ENCODE measurements at regions not wholly inside any gene's neighbourhood (a gene's known extent, or its start where the extent isn't known, plus 50 kb on each side); places are given as distances from the start of the nearest gene placed in this dataset.

DNA sequence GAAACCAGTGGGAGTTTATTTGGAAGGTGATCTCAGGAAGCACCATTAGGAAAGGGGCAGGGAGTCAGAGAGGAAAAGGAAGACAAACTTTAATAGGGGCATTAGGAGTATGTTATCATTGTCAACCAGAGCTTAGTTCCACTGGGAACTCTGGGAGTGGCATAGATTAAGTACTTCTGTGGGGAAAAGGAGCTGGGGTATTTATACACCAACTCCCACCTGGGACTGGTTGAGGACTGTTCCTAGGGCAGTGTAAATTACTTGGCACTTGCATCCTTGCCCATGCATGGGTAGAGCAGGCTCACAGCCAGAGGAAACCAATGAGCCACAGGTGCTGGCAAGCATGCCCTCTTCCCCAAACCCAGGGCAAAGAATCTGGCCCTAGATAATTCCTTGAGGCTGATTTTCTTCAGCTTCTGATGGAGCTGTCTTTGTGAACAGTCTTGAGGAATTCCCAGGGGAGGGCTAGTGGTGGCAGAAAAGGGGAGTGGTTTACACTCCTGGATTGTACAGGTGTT is 541.2 kb downstream of the MIAT start:
- Histone ChIP-seq H2BK20ac (ENCODE audit: low read length) (no peak overlapping the region), H2AK5ac (ENCODE audit: low read depth, low read length) (no peak overlapping the region), H4K20me1 (replicated peaks in 1 of 2; ENCODE audit: control insufficient read depth in 1 of 2, insufficient read depth in 2 of 2, low read length in 2 of 2) (no peaks in the 10 kb centered on the region), H3K18ac (ENCODE audit: extremely low read depth, low read length) (no peak overlapping the region), H3K4ac (replicated peaks; ENCODE audit: insufficient read length, low read depth, low read length) (no peak overlapping the region), H3K4me2 (ENCODE audit: insufficient read depth in 1 of 2, low read depth in 2 of 2, low read length in 2 of 2) (no peak overlapping the region), H3K56ac (replicated peaks; ENCODE audit: insufficient read length, low read depth, low read length) (no peak overlapping the region), H3K79me1 (ENCODE audit: low read depth, low read length) (no peaks in the 10 kb centered on the region), H3K9ac (replicated peaks in 1 of 4; ENCODE audit: extremely low read depth in 1 of 4, low read depth in 3 of 4, low read length in 3 of 4) (no peak overlapping the region), H2BK120ac (replicated peaks; ENCODE audit: low read depth, low read length) (no peak overlapping the region), H3K23ac (ENCODE audit: insufficient read length) (no peak overlapping the region), H3K27me3 (replicated peaks in 1 of 4; ENCODE audit: control insufficient read depth in 3 of 4, extremely low read depth in 1 of 4, insufficient read depth in 3 of 4, low read length in 3 of 4) (no peaks in the 10 kb centered on the region), H3K36me3 (ENCODE audit: control insufficient read depth in 2 of 4, insufficient read depth in 4 of 4, low read length in 3 of 4) (no peaks in the 10 kb centered on the region), H3K23me2 (ENCODE audit: low read depth, low read length) (peaks cover 1% of the 10 kb centered on the region; the same call in 1 of the 2 replicates), H4K8ac (ENCODE audit: extremely low read depth, insufficient read depth, low read length) (no peak overlapping the region), H2BK15ac (ENCODE audit: low read length) (no peak overlapping the region), H3K4me1 (replicated peaks in 1 of 4; ENCODE audit: control insufficient read depth in 3 of 4, insufficient read depth in 4 of 4, low read length in 3 of 4) (peaks cover 0 to 9% (median 8%) of the 10 kb centered on the region in 4 experiments; a peak in 6 of 7 replicates), H3K14ac (ENCODE audit: insufficient read length) (no peak overlapping the region), H3K27ac (ENCODE audit: low read depth, low read length) (no peak overlapping the region), H3K9me3 (ENCODE audit: insufficient read depth in 2 of 2, low read depth in 1 of 2, low read length in 1 of 2) (no peaks in the 10 kb centered on the region), H2AFZ (ENCODE audit: low read length) (no peak overlapping the region), H3K79me2 (ENCODE audit: control insufficient read depth in 1 of 2, insufficient read depth in 2 of 2, low read length in 2 of 2) (no peaks in the 10 kb centered on the region), H4K91ac (replicated peaks; ENCODE audit: insufficient read length, low read length) (no peak overlapping the region), H4K5ac (ENCODE audit: insufficient read length, low read depth, low read length) (no peak overlapping the region), H3K4me3 (ENCODE audit: extremely low read depth in 1 of 4, insufficient read depth in 2 of 4, low read depth in 3 of 4, low read length in 4 of 4) (no peak overlapping the region), H2BK5ac (ENCODE audit: low read depth, low read length) (no peak overlapping the region), H2BK12ac (ENCODE audit: low read depth, low read length) (no peak overlapping the region)
- ChIA-PET POLR2A (ENCODE audit: partially characterized antibody) (interaction anchor here (0.6 kb wide), 1 partner anchor 24 kb away, joined by 3 read pairs; no protein-coding TSS in a partner anchor), CTCF (ENCODE audit: partially characterized antibody) (interaction anchor here (0.6 kb wide), 1 partner anchor 49 kb away, joined by 3 read pairs; no protein-coding TSS in a partner anchor)
- FAIRE-seq, result no peak
- no peak for DNase-seq (ENCODE audit: low read depth in 1 of 2, low spot score in 2 of 2)
- TF ChIP-seq, protein P1, sequence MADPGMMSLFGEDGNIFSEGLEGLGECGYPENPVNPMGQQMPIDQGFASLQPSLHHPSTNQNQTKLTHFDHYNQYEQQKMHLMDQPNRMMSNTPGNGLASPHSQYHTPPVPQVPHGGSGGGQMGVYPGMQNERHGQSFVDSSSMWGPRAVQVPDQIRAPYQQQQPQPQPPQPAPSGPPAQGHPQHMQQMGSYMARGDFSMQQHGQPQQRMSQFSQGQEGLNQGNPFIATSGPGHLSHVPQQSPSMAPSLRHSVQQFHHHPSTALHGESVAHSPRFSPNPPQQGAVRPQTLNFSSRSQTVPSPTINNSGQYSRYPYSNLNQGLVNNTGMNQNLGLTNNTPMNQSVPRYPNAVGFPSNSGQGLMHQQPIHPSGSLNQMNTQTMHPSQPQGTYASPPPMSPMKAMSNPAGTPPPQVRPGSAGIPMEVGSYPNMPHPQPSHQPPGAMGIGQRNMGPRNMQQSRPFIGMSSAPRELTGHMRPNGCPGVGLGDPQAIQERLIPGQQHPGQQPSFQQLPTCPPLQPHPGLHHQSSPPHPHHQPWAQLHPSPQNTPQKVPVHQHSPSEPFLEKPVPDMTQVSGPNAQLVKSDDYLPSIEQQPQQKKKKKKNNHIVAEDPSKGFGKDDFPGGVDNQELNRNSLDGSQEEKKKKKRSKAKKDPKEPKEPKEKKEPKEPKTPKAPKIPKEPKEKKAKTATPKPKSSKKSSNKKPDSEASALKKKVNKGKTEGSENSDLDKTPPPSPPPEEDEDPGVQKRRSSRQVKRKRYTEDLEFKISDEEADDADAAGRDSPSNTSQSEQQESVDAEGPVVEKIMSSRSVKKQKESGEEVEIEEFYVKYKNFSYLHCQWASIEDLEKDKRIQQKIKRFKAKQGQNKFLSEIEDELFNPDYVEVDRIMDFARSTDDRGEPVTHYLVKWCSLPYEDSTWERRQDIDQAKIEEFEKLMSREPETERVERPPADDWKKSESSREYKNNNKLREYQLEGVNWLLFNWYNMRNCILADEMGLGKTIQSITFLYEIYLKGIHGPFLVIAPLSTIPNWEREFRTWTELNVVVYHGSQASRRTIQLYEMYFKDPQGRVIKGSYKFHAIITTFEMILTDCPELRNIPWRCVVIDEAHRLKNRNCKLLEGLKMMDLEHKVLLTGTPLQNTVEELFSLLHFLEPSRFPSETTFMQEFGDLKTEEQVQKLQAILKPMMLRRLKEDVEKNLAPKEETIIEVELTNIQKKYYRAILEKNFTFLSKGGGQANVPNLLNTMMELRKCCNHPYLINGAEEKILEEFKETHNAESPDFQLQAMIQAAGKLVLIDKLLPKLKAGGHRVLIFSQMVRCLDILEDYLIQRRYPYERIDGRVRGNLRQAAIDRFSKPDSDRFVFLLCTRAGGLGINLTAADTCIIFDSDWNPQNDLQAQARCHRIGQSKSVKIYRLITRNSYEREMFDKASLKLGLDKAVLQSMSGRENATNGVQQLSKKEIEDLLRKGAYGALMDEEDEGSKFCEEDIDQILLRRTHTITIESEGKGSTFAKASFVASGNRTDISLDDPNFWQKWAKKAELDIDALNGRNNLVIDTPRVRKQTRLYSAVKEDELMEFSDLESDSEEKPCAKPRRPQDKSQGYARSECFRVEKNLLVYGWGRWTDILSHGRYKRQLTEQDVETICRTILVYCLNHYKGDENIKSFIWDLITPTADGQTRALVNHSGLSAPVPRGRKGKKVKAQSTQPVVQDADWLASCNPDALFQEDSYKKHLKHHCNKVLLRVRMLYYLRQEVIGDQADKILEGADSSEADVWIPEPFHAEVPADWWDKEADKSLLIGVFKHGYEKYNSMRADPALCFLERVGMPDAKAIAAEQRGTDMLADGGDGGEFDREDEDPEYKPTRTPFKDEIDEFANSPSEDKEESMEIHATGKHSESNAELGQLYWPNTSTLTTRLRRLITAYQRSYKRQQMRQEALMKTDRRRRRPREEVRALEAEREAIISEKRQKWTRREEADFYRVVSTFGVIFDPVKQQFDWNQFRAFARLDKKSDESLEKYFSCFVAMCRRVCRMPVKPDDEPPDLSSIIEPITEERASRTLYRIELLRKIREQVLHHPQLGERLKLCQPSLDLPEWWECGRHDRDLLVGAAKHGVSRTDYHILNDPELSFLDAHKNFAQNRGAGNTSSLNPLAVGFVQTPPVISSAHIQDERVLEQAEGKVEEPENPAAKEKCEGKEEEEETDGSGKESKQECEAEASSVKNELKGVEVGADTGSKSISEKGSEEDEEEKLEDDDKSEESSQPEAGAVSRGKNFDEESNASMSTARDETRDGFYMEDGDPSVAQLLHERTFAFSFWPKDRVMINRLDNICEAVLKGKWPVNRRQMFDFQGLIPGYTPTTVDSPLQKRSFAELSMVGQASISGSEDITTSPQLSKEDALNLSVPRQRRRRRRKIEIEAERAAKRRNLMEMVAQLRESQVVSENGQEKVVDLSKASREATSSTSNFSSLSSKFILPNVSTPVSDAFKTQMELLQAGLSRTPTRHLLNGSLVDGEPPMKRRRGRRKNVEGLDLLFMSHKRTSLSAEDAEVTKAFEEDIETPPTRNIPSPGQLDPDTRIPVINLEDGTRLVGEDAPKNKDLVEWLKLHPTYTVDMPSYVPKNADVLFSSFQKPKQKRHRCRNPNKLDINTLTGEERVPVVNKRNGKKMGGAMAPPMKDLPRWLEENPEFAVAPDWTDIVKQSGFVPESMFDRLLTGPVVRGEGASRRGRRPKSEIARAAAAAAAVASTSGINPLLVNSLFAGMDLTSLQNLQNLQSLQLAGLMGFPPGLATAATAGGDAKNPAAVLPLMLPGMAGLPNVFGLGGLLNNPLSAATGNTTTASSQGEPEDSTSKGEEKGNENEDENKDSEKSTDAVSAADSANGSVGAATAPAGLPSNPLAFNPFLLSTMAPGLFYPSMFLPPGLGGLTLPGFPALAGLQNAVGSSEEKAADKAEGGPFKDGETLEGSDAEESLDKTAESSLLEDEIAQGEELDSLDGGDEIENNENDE (IDR thresholded peaks at IDR 0.05; ENCODE audit: insufficient replicate concordance, low read length), result no peak

Measured in H1 (cell line).